Fibroblast of skin of back (primary cell): ENCODE measurements at regions not wholly inside any gene's neighbourhood (a gene's known extent, or its start where the extent isn't known, plus 50 kb on each side); places are given as distances from the start of the nearest gene placed in this dataset.

Source experiments
- DNase-seq: peaks from one replicate; pipeline ENCODE4 v3.0.0-alpha.2; 2013

DNA sequence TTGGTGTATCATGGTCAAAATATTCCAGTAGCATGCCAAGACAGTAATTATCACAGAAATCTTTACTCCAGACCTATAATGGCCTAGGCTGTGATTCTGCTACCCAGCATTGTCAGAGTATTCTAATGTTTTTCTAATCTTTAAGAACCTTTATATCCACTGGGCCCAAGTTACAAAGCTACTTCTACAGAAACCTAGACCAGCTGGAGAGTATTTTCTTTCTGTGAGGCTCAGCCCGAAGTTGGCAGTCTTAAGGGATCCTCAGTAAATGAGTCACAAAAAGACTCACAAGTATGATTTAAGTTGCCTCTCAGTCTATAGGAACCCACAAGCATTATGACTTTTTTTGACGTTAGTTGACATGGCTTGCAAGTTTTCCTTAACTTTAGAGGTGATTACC is 638.5 kb upstream of the FAM241A start:
- DNase-seq: peak; percentile 85

DNA sequence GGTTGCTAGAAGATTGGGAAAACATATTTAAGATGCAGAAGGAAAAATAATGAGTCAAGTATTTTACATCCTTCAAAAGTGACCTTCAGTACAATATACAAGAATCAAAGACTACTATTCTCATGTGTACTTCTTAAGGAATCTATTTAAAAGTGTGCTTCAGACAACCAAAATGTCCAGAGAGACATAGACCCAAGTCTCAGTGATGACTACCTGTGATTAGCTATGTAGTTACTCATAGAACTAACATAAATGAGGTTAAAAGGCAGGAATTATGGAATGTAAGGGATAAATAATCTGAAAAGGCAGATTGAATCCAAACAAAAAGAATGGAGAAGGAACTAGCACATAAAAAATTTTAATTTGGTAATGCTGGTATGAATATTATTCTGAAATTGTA is 634.7 kb upstream of the FAM241A start:
- DNase-seq: peak; percentile 85

DNA sequence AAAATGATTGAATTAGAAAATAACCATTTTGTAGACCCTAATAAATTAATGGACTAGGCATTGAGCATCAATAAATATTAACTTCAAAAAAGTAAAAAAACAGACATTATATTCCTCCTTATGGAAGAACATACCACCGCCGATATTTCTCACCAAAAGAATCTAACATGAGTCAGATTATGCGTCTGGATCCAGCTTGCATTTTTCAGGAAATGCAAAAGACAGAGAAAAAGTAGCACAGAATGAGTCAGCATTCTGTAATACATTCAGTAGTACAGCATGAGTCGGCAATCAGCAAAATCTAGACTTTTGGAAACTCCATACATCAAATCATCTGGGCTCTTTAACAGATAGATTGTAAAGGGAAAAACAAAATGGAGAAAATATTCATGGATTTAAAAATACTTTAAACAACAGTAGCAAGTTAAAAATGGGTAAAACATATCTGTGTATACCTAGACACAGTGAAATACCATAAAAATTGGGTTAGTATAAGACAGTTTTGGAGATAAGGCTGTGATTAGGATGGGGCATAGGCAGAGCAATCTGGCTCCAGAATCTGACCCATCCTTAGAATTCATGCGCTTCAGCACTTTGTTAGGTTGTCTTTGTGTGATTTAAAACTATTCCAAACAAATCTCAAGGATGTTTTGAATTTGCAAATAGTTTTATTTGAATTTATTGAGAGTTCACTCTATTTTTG is 633.0 kb upstream of the FAM241A start:
- peak; percentile 96 for DNase-seq

- no peak for DNase-seq
Observed at GRCh38 chr4:111519683-111520082, 625.6 kb upstream of the FAM241A start.

DNA sequence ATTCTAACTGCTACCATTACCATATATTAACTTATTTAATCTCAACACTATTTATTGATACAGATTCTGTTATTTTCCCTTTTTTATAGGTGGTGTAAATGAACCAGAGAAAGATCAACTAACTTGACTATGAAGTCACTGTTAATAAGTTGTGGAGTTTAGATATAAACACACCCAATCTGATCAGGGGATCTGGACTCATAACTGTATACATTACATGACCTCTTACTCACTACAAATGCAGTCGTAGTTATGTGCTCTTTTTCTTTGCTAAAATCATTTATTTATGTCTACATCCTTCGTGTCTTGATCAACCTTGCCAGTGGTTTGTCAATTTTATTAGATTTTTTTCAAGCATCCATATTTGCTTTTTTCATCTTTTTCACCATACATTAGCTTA is 614.8 kb upstream of the FAM241A start:
- DNase-seq: no peak

GRCh38 chr4:111535792-111536191 is 609.5 kb upstream of the FAM241A start:
- DNase-seq: no peak

DNA sequence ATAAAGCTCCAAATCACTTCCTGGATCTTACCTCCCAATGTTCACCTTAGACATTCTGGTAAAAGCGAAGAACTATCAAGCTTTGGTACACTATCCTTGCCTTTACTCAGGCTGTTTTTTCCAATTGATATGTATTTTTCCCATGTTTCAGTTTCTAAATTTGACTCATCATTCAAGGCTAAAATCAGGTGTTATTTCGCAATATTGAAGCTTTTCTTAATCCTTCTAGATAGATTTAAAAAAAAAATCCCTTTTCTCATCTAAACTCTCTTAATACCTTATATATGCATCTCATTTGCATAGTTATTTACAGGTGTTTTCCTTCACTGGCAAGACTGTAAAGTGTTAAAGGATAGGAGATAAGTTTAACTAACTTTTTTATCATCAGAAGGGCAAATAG is 608.1 kb upstream of the FAM241A start:
- no peak for DNase-seq

DNA sequence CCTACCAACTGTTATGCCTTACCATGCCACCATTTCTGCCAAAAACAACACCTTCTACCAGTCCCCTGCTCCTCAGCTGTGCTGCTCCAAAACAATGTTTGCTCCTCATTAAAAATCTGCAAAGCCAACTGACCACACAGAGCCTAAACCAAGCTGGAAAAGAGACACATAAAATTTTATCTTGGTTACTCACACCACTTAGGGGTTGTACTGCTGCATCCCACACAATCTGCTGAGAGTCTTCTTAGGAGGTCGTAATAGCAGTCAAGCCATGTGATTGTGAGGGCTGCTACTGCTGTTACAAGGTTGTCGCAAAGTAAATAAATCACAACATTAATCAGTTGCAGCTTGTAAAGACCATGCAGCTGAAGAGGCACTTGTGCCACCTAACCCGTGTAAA is 607.4 kb upstream of the FAM241A start:
- DNase-seq: peak; percentile 48

GRCh38 chr4:111540671-111541070 is 604.6 kb upstream of the FAM241A start:
- no peak for DNase-seq

DNA sequence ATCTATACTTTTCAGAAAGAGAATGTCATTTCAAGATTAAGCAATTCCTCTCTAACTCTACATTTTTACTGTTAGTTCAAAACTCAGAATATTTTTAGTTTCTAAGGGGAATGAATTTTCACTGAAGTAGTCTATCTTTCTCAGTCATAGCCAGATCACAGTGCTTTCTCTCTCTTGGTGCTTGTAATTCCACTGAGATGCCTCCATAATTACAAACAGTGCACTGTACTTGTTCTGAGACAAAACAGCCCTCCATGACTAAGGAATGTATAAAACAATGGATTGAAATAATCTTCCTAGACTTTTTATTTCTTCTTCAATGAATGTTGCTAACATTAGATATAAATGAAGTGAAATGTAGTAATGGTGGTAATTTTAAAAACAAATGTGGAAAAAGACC is 603.2 kb upstream of the FAM241A start:
- peak; percentile 7 for DNase-seq

GRCh38 chr4:111546881-111547280 is 598.4 kb upstream of the FAM241A start:
- DNase-seq: no peak

DNA sequence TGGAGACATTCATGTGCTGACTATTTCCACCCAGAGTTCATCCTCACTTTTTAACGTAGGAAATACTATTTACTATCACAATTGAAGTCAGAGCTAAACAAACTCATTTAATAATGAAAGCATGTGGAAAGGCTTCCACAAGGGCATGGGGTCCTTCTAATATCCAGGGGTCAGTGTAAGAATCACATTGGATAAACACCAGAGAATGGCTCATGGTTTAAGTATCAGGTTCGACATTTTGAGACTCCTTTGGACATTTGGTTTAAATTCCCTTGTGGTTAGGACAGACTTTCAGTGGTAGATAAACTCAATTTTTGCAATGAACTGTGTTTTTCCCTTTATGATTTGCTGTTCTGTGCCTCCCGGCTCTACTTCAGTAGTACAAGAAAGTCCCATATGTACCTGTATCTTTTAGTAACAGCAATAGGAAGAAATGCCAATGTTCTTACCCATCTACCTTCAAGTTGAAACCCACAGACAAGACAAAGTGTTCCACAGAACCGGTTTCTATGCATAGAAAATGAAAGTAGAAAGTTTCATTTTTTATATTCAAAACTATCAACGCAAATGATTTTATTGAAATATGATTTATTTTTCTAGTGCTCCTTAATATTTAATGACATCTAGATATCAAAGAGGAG is 589.0 kb upstream of the FAM241A start:
- no peak for DNase-seq

DNA sequence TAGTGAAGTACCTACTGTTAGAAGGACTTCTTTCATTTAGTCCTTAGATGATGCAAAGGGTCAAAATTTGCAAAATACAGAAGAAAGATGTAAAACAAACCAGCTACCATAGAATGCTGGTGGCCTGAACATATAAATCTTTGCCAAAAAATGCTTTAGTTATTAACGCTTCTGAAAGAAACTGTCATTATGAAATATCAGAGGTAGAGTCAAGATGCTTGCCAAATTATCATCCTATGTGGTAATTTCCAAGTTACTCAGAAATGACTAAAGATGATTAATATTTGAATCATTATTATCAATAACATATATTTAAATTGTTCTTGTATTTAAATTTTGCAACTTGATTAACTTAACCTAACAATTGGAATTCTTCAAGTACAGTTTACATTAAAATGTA is 588.4 kb upstream of the FAM241A start:
- no peak for DNase-seq

DNA sequence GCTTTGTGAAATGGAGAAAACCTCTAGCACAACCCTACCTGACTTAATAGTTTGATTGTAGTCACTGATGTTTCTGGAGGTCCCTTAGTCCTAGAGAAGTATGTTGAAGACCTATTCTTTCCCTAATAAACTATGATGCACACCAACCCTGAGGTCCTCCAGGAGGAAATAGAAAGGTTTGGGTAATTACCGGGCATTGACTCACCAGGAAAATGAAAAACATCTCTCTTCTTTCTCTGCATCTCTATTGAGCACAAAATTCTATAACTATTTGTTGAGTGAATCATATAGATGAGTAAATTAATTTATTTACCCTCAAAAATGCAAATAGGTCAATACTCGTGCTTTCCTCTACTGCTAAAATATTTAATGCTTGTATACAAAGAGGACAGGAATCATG is 582.4 kb upstream of the FAM241A start:
- peak; percentile 68 for DNase-seq

DNA sequence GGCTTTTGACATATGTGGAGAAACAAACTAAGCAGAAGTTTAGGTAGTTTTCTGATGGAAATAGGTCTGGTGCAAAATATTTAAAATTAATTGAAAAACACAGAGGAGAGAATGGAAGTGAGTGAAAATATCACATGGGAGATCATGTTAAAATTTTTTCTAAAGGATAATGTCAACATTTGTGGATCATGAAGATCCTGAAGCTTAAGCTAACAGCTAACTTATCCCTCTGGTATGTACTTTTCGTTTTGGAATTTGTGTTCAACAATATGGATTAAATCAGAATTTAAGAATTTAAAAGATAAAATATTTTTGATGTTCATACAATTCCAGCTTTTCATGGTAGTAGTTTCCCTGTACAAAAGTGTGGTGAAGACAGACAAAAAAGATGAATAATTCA is 572.8 kb upstream of the FAM241A start:
- peak; percentile 45 for DNase-seq

- no peak for DNase-seq
Observed at GRCh38 chr4:111573386-111573785, 571.9 kb upstream of the FAM241A start.

DNA sequence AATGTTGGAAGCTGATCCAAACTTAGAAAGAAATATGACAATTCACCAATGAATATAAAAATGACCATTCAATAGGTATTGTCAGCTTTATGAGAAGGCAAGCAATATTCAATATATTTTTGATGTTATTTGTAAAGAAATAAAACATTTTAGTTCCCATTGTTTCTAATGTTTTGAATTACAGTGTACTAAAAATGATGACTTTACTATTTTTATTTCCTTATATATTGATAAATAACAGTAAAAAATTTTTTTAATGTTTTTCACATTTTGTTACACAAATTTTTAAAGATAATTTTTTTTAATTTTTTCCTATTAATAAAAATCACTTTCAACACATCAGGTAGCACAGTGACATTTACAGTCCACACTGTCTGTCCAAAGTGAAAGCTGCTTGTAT is 565.5 kb upstream of the FAM241A start:
- no peak for DNase-seq

GRCh38 chr4:111595456-111595855 is 549.8 kb upstream of the FAM241A start:
- DNase-seq: no peak

DNA sequence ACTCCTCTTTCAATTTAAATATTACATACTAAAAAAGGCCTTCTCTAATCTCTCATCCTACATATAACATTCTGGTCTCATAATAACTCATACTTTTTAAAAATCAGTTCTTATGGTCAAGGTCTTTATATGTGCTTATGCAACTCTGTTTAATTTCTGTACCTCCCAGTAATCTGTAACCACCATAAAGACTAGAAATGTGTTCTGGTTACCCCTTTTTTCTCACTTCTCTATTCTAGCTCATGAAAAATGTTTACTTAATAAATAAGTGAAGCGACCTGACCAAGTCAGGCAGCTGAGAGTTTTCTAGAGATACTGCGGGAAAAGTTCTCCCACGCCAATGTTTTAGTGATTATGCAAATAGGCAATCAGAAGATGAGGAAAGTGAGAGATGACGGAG is 548.8 kb upstream of the FAM241A start:
- DNase-seq: no peak

DNA sequence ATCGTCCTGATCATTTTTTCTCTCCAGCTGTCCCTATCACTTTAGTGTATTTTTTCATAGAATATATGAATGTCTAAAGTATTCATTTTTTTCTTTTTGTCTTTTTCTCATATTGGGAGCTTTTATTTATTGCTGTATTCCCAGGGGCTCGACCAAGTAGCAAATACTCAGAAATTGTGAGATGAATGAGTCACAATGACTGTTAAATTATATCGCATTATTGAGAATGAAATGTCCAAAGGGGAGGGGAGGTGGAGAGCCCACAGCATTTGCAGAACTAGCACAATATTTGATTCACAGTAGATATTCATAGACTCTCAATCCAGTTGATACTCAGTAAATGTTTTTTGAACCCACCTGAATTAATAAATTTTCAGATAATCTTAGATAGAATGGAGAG is 543.6 kb upstream of the FAM241A start:
- peak; percentile 48 for DNase-seq

- DNase-seq: peak; percentile 36
Observed at GRCh38 chr4:111602848-111603247, 542.4 kb upstream of the FAM241A start.

- no peak for DNase-seq
Observed at GRCh38 chr4:111605111-111605510, 540.1 kb upstream of the FAM241A start.

DNA sequence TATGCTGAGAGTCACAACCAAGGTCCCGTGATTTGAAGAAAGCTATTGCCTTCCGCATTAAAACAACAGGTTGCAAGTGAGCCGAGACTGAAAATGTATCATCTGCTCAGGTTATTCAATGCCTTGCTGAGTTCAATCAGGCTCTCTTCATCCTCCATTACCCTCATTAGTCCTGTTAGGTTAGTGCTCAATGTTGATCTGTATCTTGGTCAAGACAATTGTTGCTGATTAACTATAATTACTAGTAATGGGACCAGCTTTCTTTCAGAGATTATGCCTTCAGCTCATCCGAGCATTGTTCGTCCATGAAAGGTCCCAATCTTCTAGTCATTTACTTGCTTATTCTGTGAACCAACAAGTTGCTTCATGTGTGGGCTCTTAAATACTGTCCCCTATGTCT is 534.6 kb upstream of the FAM241A start:
- no peak for DNase-seq

GRCh38 chr4:111618908-111619307 is 526.3 kb upstream of the FAM241A start:
- DNase-seq: peak; percentile 21

GRCh38 chr4:111628437-111628836 is 516.8 kb upstream of the FAM241A start:
- peak; percentile 69 for DNase-seq
